A172 (cell line): ENCODE measurements at regions not wholly inside any gene's neighbourhood (a gene's known extent, or its start where the extent isn't known, plus 50 kb on each side); places are given as distances from the start of the nearest gene placed in this dataset.

ENCODE experiments used
- DNase-seq: peaks from one replicate; pipeline ENCODE4 v3.0.0-alpha.2; 2015; ENCODE audit warnings: low spot score

DNA sequence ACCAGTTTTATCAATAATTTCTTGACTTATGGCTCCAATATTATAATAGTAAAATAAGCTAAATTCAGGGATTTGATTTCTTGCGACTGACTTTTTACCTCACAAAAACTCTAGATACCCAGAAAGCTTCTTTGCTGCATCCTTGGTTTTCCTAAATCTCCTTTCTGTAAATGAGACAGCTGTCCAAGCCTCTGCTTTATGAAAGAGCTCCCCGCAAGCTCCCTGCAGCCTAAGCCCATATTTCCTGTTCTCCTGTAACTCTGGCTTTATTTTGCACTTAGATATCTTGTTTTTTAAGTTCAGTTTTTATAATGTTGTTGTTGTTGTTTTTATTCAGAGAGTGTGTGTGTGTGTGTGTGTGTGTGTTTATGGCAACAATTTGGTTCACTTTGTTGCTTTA is 361.7 kb upstream of the PKDCC start:
- DNase-seq, result no peak

DNA sequence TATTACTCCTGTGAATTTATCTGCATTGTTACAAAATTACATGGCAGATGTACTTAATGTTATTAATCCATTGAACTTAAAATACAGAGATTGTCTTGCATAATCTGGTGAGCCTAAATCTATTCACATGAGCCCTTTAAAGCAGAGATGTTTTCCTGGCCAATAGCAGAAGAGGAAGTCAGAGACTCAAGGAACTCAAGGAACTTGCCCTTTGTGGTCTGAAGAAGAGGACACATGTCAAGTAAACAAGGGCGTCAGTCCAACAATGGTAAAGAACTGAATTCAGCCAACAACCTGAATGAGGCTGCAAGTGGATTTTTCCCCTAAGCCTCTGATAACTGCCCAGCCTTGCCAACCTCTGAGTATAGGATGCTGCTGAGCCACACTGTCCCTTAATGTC is 356.3 kb upstream of the PKDCC start:
- no peak for DNase-seq

DNA sequence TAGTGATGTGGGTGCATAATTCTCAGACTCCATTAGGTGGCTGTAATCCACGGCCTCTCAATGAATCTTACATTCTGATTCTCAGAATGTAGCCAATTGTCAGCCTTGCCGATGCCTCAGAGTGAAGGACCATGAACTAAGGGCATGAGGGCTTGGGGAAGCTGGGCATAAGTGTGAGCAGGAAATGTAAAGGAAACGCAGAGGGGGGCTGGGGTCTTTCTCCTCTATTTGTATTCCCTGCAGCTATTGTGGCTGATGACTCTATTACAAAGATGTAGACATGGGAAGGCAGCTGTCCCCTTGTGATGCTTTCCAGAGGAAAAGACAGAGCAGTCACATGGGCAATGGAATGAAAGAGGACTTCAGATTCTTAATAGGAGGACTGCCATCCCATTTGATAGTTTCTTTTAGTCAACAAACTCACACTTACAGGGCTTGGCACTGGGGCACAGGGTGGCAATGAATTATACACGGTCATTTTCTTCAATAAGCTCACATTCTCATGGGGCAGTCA is 353.2 kb upstream of the PKDCC start:
- no peak for DNase-seq

DNA sequence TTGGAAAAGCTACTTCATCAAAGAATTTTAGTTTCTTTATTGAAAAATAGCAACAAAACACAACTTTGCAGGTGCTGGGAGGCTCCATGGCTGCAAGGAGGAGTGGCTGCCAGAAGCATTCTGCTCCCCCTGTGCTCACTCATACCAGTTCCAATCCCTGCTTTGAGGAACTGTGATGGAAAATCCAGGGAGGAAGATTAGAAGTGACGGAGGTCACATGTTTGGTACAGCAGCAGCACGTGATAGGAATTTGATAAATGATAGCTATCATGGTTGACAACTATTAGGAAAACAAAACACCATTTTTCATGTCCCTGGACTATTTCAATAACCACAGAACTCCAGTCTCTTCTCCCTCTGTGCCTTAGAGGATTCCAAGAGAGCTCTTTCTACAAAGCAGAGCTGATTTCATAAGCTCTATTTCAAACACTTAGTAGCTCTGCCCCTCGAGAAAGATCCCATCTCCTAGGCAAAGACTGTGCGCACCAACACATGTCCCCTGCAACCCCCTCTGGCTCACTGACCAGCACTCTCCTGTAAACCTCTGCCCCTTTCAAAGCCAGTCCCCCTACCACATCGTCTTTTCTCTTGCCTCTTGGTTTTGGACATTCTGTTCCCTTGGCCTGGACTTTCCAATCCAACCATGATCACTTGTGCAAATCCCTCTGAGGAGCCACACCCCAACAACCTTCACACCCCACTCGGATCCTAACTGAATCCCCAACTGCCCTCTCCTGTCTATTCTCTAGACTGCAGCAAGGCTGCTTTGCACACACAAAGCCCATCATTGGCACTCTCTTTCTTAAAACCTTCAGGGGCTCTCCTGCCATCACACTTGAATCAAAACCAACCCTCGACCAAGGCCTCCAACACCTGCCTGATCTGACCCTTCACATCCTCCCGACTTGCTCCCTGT is 352.4 kb upstream of the PKDCC start:
- no peak for DNase-seq

DNA sequence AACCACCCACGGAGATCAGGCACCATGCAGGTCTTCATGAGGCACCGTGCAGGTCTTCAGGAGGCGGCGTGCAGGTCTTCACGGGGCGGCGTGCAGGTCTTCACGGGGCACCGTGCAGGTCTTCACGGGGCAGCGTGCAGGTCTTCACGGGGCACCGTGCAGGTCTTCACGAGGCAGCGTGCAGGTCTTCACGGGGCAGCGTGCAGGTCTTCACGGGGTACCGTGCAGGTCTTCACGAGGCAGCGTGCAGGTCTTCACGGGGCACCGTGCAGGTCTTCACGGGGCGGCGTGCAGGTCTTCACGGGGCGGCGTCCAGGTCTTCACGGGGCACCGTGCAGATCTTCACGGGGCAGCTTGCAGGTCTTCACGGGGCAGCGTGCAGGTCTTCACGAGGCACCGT is 350.4 kb upstream of the PKDCC start:
- DNase-seq, result no peak

DNA sequence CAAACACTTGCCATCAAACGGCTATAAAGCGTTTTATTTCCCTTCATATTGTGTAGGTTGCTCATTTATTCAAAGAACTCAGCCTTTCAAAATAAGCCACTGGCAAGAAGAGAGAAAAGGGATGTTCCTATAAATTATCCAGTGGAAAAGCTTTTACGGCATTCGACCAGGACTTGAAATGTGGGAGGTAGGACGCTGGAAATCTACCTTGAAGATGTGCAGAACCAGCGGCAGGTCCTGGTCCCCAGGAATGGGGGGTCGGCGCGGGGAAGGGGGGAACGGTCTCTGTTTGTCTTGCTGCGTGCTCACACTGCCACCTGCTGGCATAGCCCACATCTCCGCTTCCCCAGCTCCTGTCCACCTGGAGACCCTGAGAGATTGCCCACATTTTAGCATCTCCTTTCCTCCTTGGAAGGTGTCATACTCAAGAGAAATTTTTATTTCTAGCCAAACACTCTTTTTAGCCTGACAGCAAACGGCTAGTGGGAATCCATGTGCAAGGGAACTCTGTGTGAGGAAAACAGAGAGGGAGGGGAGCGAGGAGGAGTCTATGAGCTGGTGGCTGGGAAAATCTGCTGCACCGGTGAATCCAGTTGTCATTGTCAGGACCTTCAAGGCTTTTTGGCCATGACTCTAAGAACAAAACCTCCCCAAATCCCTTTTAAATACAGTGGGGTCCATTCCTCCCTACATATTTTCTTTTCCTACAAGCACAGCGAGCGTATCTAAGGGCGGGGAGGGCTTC is 349.0 kb upstream of the PKDCC start:
- peak; percentile 19 for DNase-seq

DNA sequence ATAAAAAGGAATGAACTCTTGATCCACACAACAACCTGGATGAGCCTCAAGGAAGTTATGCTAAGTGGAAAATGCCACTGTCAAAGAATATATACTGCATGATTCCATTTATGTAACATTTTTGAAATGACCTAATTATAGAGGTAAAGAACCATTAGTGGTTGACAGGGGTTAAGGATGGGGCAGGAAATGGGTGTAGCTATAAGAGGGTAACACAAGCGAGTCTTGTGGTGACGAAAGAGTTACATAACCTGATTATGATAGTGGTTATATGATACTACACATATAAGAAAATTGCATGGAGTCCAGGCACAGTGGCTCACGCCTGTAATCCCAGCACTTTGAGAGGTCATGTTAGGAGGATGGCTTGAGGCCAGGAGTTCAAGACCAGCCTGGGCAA is 346.6 kb upstream of the PKDCC start:
- no peak for DNase-seq

DNA sequence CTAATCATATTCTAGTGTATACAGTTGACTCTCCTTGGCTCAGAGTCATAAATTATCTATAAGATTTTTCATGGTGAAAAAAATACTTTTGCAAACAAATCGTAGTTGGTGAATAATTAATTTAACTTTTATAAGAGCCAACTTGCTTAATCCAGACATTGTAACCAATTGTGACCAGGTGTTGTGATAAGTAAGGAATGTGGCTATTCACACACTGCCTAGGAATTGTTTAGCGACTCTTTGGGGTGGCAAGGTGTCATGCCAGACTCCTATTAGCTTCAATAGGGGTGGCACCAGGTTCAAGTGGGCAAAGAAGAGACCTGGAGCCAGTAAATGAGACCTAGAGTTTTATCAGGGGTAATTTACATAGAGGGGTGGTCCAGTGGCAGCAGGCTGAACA is 344.7 kb upstream of the PKDCC start:
- no peak for DNase-seq

DNA sequence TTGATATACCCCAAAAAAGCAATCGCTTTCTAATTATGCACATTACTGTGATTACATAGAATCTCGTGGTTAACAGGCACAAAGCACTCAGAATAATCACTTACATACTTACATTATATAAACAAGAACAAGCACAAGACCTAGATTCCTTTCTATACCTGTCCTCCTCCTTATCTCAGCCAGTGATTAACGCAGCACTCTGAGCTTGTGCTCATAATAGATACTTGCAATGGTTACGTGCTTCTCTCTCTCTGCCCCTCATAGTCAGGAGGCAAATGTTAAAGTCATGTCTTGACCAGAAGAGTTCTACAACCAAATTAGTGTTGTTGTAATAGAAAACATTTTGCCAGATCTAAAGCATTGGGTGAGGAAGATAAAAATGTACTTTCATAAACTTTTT is 342.2 kb upstream of the PKDCC start:
- no peak for DNase-seq

DNA sequence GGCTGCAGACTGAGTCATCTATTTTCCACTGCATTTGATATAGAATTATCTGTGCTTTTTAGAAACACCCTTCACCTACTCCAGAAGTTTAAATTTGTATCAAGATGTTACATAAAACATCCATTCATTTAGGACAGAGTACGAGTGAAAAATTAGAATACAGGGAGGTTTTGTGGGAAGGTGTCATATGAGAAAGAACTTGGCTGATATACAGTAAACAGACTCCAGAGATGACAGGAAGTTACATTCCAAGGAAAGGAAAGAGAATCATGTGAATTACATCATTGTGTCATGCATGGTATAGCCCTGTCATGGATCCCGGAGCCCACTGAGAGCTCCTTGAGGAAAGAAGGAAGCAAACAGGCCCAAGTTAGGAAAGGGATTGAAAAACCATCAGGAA is 341.5 kb upstream of the PKDCC start:
- DNase-seq, result no peak

DNA sequence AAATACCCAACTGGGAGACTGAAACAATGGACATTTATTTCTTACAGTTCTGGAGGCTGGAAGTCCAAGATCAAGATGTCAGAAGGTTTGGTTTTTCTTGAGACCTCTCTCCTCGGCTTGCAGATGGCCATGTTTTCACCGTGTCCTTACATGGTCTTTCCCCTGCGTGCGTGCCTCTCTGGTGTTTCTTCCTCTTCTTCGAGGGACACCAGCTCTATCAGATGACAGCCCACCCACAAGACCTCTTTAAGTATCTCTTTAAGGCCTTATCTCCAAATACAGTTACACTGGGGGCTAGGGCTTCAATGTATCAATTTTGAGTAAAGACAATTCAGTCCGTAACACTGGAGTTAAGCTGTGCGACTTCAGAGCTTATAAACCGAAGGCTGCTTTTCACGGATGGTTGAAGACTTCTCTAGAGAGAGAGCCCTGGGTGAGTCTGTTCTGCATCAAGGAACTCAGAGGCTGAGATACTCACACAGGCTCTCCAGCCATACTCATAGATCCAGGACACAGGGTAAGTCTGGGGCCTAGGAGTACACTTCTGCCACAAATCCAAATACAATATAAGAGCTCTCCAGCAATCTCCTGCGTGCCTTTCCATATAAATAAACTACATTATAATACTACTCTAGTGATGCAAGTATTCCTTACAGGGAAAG is 339.9 kb upstream of the PKDCC start:
- DNase-seq, result no peak

DNA sequence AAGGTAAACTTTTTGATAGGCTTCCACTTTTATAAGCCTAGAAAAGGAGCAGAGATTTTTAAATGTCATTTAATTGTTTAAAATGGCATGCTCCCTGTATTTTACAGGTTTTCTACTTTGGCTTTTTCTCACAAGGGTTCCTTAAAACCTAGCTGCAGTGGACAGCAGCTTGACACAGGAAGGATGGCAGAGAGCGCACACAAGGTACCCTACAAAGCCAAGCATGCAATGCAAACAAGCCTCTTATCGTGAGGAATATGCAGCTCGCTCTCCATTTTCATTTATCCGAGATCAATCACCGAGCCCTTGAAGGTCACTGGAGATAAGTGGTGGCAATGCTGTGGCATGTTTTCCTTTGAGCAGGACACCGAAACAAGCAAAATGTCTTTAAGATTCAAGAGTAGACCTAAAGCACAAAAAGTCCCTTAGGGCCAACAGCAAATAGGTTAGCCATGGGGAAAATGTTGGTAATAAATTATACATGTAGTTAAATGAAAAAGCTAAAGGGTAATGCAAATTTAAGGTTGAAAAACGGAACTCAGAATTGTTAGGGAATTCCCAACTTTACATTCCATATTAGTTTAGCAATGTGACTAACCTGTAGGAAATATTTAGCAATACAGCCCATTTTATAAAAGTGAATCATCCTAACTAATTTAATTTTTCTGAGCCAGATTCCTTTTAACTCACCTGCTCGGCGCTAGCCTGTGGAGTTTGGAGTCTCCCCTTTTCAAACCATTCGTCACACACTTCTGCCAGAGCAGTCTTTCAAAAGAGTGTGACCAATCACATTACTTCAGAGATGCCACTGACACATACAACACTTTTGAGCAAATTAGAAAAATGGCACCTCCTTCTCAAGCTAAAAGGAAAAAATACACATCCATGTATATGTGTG is 337.9 kb upstream of the PKDCC start:
- peak; percentile 26 for DNase-seq

DNA sequence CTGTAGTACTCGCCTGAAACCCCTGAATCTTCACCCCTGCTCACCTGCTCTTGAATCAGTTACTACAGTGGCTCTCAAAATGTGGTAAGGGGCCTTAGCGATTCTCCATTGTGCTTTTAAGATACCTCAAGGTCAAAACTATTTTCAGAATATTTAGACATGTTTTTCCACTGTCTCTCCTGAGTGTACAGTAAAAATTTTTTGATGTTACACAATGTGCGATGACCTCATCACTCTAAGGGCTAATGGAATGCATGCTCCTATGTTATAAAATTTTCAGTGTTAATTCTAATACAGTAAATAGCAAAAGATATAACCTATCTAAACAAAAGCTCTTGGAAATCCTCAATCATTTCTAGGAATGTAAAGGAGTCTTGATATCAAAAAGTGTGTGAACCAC is 336.9 kb upstream of the PKDCC start:
- DNase-seq, result no peak

DNA sequence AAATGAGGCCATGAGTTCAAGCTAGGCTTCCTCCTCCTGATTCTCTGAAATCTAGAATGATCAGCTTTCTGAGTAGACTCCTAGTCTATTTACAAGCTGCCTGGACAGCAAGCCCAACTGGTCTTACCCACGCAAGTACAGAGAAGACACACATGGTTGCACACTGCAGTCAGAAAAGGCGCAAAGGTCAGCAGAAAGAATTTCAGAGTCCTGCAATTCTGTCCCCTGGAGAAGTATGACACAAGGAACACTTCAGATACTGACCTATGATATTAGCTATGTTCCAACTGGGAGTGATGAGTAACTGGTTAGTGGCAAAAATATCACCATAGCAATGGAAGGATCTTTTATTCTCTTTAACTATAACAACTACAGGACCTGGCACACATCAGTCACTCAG is 336.1 kb upstream of the PKDCC start:
- DNase-seq, result no peak

DNA sequence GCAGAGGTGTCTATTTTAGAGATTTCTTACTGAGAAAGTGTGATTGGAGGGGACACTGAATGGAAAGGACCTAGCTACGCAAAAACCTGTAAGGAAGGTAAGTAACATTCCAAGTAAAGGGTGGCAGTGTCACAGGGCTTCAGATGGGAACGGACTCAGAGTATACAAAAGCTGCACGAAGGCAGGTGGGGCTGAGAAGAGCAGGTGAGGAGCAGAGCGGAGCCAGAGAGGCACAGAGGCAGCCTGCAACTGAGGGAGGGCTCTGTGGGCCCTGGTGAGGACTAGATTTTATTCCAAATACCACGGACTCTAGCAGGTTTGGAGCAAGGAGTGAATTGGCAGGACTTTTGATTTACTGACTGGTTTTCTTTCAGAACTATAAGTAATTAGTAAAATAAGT is 331.3 kb upstream of the PKDCC start:
- DNase-seq, result no peak

DNA sequence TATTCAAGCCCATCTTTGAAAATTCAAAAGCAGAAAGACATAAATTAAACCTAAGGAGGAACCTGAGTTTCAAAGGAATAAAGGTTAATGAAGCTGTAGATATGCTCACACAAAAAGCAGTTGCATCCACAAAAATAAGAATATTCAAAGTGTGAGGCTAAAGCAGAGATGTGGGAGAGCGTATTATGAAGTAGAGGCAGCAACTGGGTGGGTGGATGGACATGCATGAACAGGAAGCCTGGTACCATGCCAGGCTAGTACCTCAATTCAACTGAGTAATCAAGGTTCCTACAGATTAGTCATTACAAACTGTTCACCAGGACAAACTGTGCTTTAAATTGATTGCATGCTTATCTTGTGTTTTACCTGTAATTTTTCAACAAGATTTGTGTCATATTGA is 330.0 kb upstream of the PKDCC start:
- no peak for DNase-seq

DNA sequence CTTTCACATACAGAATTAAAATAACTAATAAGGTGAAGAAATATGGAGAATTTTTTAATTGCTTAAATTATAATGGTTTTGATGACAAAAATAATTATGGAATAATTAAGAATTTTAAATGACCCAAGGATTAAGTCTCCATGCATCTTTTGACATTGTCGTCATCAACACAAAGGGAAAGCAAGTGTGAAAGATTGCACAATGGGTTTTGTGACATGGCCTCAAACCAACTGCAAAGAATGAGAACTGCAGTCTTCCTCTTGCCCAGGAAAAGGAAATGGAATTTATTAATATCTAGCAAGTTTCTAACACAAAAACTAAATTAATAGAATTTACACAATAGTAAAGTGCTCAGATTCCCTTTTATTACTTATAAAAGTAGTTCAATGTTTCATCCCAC is 329.1 kb upstream of the PKDCC start:
- DNase-seq, result no peak

DNA sequence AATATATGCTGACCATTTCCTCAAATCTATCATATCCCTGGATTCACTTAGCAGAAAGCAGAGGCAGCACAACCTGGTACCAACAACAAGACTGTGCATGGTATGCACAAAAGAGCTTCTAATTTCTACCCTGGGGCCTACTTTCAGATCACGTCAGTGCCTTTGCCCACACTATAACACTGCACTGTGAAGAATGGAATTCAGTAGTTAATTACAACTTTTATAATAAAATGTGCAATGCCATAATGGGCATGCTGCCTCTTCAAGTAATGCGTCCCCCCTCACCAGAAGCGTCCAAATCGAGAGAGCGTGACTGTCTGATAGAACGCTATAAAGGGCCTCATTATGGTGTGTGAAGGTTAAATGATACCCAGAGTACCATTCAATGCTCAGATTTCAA is 328.1 kb upstream of the PKDCC start:
- no peak for DNase-seq

DNA sequence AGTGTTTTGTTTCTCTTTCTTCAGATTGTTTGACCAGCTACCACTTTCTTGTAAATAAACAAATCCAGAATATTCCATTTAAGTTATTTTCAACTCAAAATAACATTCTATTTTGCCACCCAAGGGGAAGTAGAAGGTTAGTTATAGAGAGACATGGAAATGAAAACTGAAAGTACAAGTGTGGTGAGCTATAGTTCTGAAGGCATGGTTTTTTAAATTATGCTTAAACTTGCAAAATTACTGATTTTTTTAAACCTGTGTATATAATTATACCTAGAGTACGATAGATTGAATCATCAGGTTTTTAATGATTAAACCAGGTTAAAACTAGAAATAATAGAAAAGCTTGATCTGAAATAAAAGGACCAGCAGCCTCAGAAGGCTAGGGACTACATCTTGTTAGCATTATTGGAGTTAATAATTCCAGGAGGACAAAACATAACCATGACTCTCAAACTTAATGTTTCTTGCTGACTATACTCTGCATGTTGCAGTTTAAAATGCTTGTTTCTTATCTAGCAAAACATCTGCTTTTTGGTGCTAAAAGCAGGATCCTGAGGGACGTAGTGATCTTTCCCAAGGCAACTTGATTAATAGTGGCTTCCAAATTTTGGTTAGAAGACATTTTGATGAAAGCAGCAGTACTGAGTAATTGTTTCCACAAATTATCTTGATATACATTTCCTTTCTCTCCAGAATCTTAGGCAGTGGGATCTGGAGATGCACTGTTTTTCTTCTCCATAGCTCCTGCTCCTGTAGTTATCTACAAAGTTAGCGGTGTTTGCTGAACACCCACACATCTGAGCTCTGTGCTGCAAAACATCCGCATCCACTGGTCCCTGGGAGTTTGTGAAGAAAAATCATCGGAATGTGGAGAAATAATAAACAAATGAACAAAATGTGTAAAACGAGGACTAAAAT is 327.2 kb upstream of the PKDCC start:
- DNase-seq, result no peak

DNA sequence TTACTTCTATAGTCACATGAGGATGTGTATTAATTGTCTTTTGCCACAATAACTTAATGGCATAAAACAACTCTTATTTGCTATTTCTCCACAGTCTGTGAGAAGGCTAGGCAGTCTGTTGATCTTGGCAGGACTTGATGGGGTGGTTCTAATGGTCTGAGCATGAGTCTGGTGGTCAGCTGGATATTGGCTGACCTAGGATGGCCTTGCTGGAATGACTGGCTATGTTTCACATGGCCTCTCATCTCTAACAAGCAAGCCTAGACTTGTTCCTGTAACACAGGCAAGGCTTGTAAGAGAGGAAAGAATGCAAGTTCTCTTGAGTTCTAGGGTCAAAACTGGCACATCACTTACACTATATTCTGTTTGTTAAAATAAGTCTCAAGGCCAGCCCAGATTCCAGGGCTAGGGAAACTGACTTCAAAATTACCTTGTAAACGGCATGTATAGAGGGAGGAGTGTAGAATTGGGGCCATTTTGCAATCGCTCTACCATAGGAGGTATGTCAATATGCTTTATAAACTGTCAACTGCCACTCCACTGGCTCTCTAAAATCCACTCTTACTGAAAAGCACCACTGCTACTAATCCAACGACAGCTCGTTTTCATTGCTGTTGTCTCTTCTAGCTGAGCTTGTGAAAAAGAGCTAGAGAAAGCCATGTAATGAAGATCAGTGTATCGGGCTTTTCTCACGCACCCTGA is 325.0 kb upstream of the PKDCC start:
- DNase-seq, result no peak
